GM21360 (cell line): ENCODE measurements at regions not wholly inside any gene's neighbourhood (a gene's known extent, or its start where the extent isn't known, plus 50 kb on each side); places are given as distances from the start of the nearest gene placed in this dataset.

ENCODE experiments used
- ATAC-seq: cut with Tn5 transposase; IDR thresholded peaks from one replicate; pipeline ENCODE4 v1.9.1; 2021; ENCODE audit warnings: mild to moderate bottlenecking, moderate library complexity; ENCODE audit not compliant: unreplicated experiment

GRCh38 chr4:137468836-137469235 is 63.5 kb downstream of the PCDH18 start:
- ATAC-seq: no peak

- no peak for ATAC-seq
Measured at GRCh38 chr4:137467537-137467936, 64.8 kb downstream of the PCDH18 start.

GRCh38 chr4:137463377-137464003 is 68.8 kb downstream of the PCDH18 start:
- no peak for ATAC-seq

DNA sequence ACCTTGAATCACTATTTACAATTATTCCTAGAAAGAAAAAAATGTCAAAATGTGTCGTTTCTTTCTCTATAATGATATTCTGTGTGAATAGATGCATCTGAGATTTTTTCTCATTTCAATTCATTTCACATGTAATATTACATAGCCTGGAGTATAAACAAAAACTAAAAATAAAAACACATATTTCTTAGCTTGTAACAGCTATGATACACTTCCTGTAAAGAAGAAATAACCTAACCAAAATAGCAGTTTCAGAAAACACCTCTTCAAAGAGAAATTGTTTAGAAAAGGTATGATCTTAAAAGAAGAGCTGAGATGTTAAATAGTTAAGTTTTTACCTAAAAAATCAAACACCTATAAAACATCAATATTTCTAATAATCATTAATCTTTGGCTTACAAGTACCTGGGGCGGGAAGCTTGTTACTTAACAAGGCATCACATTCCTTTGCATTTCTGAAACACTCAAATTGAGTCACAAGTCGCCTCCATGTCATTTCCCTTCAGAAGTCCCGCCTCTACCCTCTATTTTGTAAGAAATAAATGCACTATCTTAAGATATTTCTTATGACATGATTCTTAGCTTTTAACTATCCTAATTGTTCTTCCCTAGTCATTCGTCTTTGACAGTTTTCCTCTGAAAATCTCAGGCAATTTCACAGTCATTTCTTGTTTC is 76.5 kb downstream of the PCDH18 start:
- no peak for ATAC-seq

DNA sequence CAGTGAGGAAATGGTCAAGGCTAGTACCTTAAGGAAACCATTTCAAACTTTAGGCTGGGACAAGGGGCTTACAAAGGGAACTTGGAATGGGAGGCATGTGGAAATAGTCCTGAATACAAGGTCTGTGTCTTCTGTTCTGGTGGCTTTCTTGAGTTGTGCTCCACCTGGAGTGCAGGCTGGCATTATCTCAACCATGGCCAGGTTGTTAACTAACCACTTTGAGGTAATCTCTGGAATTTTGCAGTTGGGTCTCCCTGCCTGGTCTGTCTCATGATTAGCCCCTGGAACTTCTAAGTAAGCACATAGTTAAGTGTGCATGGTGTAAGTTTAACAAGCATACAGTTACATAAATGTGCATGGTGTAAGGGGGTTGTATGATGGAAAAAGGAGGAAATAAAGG is 77.5 kb downstream of the PCDH18 start:
- ATAC-seq: no peak

- no peak for ATAC-seq
Measured at GRCh38 chr4:137452799-137453198, 79.5 kb downstream of the PCDH18 start.

- no peak for ATAC-seq
Measured at GRCh38 chr4:137451172-137451825, 81.0 kb downstream of the PCDH18 start.

GRCh38 chr4:137448402-137448801 is 83.9 kb downstream of the PCDH18 start:
- no peak for ATAC-seq

- ATAC-seq: no peak
Measured at GRCh38 chr4:137446071-137446470, 86.2 kb downstream of the PCDH18 start.

DNA sequence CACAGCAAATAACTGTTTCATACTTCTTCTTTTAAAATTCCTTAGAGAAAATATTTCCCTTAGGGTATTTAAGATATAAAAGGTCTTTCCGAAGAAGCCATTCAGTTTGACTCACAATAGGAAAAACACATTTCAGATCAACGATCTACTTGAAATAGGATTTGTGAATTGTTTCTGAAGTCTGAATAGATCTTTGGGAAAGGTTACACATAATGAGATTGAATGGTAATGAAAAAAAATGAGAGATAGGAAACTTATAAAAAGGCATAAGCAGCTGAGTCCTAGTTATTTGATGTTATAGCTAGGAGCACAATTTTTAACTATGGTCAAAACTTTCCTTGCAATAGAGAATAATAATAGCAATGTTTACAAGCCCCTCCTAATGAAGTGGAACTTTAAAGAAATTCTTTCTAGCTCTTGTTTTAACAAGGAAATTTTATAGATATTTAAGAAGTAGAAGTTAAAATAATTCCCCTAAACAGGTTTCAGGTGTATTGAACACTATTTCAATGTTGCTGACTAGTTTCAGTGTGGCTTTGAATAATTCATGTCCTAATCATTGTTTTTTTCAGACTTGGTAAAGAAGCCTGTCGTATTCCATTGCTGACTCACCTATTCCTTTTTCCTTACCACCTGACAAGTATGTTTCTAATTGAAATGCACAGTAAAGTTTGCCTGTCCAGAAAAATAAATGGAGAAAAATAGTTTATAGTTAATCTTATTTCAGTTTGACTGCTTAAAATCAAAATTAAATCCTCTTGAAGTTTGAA is 89.1 kb downstream of the PCDH18 start:
- ATAC-seq: no peak

GRCh38 chr4:137432446-137433311 is 99.6 kb downstream of the PCDH18 start:
- no peak for ATAC-seq

GRCh38 chr4:137430171-137430570 is 102.1 kb downstream of the PCDH18 start:
- no peak for ATAC-seq

DNA sequence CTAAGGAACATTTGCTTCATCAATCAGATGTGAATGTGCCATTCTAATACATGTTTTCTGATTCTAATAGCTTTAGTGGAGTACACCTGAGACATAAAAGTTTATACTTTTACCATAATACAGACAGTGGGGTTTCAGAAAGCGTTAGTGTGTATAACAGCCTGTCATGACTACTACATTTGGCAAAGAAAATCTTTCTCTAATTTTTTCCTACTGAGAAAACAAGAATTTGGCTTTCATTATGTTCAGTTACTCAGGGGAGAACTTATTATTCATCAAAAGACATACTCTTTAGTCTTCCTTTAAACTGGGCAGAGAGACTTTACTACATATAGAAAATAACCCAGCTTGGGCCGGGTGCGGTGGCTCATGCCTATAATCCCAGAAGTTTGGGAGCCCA is 104.9 kb downstream of the PCDH18 start:
- no peak for ATAC-seq

- ATAC-seq: no peak
Measured at GRCh38 chr4:137425281-137425680, 107.0 kb downstream of the PCDH18 start.

- ATAC-seq: no peak
Measured at GRCh38 chr4:137422666-137423065, 109.6 kb downstream of the PCDH18 start.

DNA sequence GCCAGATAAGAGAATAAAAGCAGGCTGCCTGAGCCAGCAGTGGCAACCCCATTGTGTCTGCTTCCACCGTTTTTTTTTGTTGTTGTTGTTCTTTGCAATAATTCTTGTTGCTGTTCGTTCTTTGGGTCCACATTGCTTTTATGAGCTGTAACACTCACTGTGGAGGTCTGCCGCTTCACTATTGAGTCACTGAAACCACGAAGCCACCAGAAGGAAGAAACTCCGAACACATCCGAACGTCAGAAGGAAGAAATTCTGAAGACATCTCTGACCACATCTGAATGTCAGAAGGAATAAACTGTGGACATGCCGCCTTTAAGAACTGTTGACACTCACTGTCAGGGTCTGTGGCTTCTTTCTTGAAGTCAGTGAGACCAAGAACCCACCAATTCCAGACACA is 110.5 kb downstream of the PCDH18 start:
- ATAC-seq: no peak

GRCh38 chr4:137420901-137421396 is 111.3 kb downstream of the PCDH18 start:
- no peak for ATAC-seq

DNA sequence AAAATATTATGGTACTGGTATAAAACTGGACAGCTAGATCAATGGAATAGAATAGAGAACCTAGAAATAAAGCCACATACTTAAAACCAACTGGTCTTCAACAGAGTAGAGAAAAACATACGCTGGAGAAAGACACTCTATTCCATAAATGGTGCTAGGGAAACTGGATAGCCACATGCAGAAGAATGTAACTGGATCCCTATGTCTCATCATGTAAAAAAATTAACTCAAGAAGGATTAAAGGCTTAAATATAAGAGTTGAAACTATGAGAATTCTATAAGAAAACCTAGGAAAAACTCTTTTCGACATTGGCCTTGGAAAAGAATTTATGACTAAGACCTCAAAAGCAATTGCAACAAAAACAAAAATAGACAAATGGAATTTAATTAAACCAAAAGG is 114.6 kb downstream of the PCDH18 start:
- ATAC-seq: no peak

DNA sequence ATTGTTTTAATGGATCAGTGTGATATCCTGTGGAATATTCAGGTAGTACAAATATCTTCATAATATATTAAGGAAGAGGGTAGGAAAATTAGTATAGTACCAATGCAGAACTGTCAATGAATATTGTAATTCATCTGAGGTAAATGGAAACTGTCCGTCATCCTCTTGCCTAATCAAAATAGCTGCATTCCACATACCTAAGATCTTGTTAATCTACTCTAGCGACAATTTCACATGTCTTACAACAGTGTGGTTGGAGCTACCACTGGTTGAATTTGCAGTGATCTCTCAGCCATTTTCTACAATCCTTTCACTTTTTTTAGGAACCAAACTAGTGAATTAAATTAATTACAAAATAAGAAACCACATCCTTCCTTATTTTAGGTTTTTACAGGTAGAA is 117.5 kb downstream of the PCDH18 start:
- ATAC-seq: no peak

GRCh38 chr4:137408527-137409177 is 123.6 kb downstream of the PCDH18 start:
- no peak for ATAC-seq
